ENCODE measurements at regions not wholly inside any gene's neighbourhood (a gene's known extent, or its start where the extent isn't known, plus 50 kb on each side); places are given as distances from the start of the nearest gene placed in this dataset.

DNA sequence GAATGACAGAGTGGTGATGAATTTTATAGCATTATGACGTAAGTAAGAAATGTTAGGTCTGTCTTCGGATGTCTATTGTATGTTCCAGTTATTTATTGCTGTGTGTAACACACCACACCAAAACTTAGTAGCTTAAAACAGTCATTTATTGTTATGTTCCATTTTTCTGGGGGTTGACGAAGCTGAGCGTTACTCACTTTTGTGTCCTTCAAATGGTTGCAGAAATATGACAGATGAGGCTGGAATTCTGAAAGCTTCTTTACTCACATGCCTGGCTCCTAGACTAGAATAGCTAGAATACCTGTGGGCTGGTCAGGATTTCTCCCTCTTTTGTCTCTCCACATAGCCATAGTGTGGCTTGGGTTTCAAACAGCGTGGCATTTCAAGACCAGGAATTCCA is 62.1 kb upstream of the S1PR1 start:
- TF ChIP-seq, protein P1, sequence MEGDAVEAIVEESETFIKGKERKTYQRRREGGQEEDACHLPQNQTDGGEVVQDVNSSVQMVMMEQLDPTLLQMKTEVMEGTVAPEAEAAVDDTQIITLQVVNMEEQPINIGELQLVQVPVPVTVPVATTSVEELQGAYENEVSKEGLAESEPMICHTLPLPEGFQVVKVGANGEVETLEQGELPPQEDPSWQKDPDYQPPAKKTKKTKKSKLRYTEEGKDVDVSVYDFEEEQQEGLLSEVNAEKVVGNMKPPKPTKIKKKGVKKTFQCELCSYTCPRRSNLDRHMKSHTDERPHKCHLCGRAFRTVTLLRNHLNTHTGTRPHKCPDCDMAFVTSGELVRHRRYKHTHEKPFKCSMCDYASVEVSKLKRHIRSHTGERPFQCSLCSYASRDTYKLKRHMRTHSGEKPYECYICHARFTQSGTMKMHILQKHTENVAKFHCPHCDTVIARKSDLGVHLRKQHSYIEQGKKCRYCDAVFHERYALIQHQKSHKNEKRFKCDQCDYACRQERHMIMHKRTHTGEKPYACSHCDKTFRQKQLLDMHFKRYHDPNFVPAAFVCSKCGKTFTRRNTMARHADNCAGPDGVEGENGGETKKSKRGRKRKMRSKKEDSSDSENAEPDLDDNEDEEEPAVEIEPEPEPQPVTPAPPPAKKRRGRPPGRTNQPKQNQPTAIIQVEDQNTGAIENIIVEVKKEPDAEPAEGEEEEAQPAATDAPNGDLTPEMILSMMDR (IDR thresholded peaks at IDR 0.05): no peak
- no peak for TF ChIP-seq EP300 (IDR thresholded peaks at IDR 0.05)

Measured in tibial nerve (tissue), 4 donors.